ENCODE measurements at regions not wholly inside any gene's neighbourhood (a gene's known extent, or its start where the extent isn't known, plus 50 kb on each side); places are given as distances from the start of the nearest gene placed in this dataset.

- intact Hi-C loops (cut with micrococcal nuclease; ENCODE audit: unreplicated experiment), result no loop called here
These were observed 68.4 kb downstream of the GGTLC2 start for GRCh38 chr22:22712666-22713365.

More at GRCh38 chr22:22712666-22713365, 68.4 kb downstream of the GGTLC2 start:
- 2% methylated on average over 7 of the region's 13 CpGs for WGBS (ENCODE audit: low lambda C conversion rate)
- no peak overlapping the region for H3K27ac ChIP-seq (ENCODE audit: extremely low read length, insufficient read depth, low read length)
- H3K36me3 ChIP-seq (replicated peaks in 1 of 2; ENCODE audit: control insufficient read depth in 1 of 2, insufficient read depth in 2 of 2, low read length in 2 of 2), result no peaks in the 10 kb centered on the region
- DNase-seq (ENCODE audit: low spot score), result no peak
- ChIA-PET CTCF (ENCODE audit: low intra/inter-chr PET ratio, low total read pairs) (no interaction called here), POLR2A (no interaction called here)
- H4K20me1 ChIP-seq (ENCODE audit: insufficient read depth, low read length), result peaks cover 3% of the 10 kb centered on the region; the same call in 1 of the 2 replicates
- FAIRE-seq, result no peak
- no peak for ATAC-seq
- no peaks in the 10 kb centered on the region for H3K79me2 ChIP-seq (ENCODE audit: insufficient read depth, low read length)
- H3K9ac ChIP-seq (ENCODE audit: insufficient read depth, low read depth, low read length), result no peak overlapping the region
- no peaks in the 10 kb centered on the region for H3K4me1 ChIP-seq (ENCODE audit: insufficient read depth, low read length)
- H3K4me2 ChIP-seq (ENCODE audit: low read depth, low read length), result no peak overlapping the region
- no peak overlapping the region for H3K4me3 ChIP-seq (replicated peaks in 1 of 3; ENCODE audit: insufficient read depth in 1 of 3, low read depth in 2 of 3, low read length in 3 of 3)
- TF ChIP-seq ZEB1 (IDR thresholded peaks at IDR 0.05; ENCODE audit: insufficient replicate concordance, low read depth), result no peak
- no peak for TF ChIP-seq MED1 (CRISPR knock-in tag; IDR thresholded peaks at IDR 0.05)
- no peak for TF ChIP-seq ZNF503 (CRISPR knock-in tag; IDR thresholded peaks at IDR 0.05)
- no peak for TF ChIP-seq ZFP37 (CRISPR knock-in tag; IDR thresholded peaks at IDR 0.05; ENCODE audit: borderline replicate concordance)
- TF ChIP-seq BORCS8-MEF2B (CRISPR knock-in tag; IDR thresholded peaks at IDR 0.05), result no peak
- no peak for TF ChIP-seq ZNF260 (CRISPR knock-in tag; IDR thresholded peaks at IDR 0.05; ENCODE audit: borderline replicate concordance, low read depth)
- no peak for TF ChIP-seq THAP7 (CRISPR knock-in tag; IDR thresholded peaks at IDR 0.05)
- TF ChIP-seq ZSCAN31 (CRISPR knock-in tag; IDR thresholded peaks at IDR 0.05; ENCODE audit: low read depth), result no peak
- TF ChIP-seq ZBTB21 (CRISPR knock-in tag; IDR thresholded peaks at IDR 0.05), result no peak
- TF ChIP-seq ZFY (CRISPR knock-in tag; IDR thresholded peaks at IDR 0.05), result no peak
- no peak for TF ChIP-seq HOXA3 (CRISPR knock-in tag; IDR thresholded peaks at IDR 0.05)
- no peak for TF ChIP-seq REXO4 (CRISPR knock-in tag; IDR thresholded peaks at IDR 0.05; ENCODE audit: borderline replicate concordance)
- TF ChIP-seq NFYB (CRISPR knock-in tag; IDR thresholded peaks at IDR 0.05), result no peak
- TF ChIP-seq DPF2 (CRISPR knock-in tag; IDR thresholded peaks at IDR 0.05; ENCODE audit: borderline replicate concordance, low read depth), result no peak
- no peak for TF ChIP-seq ZNF841 (CRISPR knock-in tag; IDR thresholded peaks at IDR 0.05; ENCODE audit: borderline replicate concordance)
- no peak for TF ChIP-seq ZNF619 (CRISPR knock-in tag; IDR thresholded peaks at IDR 0.05)
- TF ChIP-seq ZNF232 (CRISPR knock-in tag; IDR thresholded peaks at IDR 0.05; ENCODE audit: borderline replicate concordance), result no peak
- no peak for TF ChIP-seq CBX2 (IDR thresholded peaks at IDR 0.05; ENCODE audit: low read depth, low read length)
- no peak for TF ChIP-seq CBX2 (CRISPR knock-in tag; IDR thresholded peaks at IDR 0.05; ENCODE audit: low read depth)
- no peak for TF ChIP-seq ZNF224 (CRISPR knock-in tag; IDR thresholded peaks at IDR 0.05)
- TF ChIP-seq ZMAT5 (CRISPR knock-in tag; IDR thresholded peaks at IDR 0.05; ENCODE audit: borderline replicate concordance, low read depth), result no peak
- H2AFZ ChIP-seq (ENCODE audit: low read length), result no peak overlapping the region
- no TSS peak for BruUV-seq (replicated peaks)
- H3K27me3 ChIP-seq (ENCODE audit: control insufficient read depth in 1 of 2, insufficient read depth in 2 of 2, low read length in 2 of 2), result peaks cover 0 to 9% of the 10 kb centered on the region in 2 experiments; a peak in 1 of 5 replicates
- no peaks in the 10 kb centered on the region for H3K9me3 ChIP-seq (ENCODE audit: low read length)
- in situ Hi-C loops (cut with HindIII; ENCODE audit: extremely low pct_ligation_motif_present, low pct_unique_long_range_greater_than_20kb), result no loop called here

Data from HepG2 (cell line).